HEK293T (cell line): ENCODE measurements at regions not wholly inside any gene's neighbourhood (a gene's known extent, or its start where the extent isn't known, plus 50 kb on each side); places are given as distances from the start of the nearest gene placed in this dataset.

ENCODE experiments used
- BHLHE40 ChIP-seq: fragments of 450-650 bp; IDR thresholded peaks from 2 replicates; pipeline ENCODE4 v1.6.1; 2016; ENCODE audit warnings: mild to moderate bottlenecking, moderate library complexity, borderline replicate concordance
- CTBP1 ChIP-seq: fragments of 450-650 bp; IDR thresholded peaks from 2 replicates; pipeline ENCODE4 v1.6.1; 2016; ENCODE audit warnings: borderline replicate concordance
- ELF4 ChIP-seq: fragments of 450-650 bp; IDR thresholded peaks from 2 replicates; pipeline ENCODE4 v1.6.1; 2017; ENCODE audit warnings: antibody characterized with exemption
- FOXK2 ChIP-seq: fragments of 450-650 bp; IDR thresholded peaks from 2 replicates; pipeline ENCODE4 v1.6.1; 2016; ENCODE audit warnings: mild to moderate bottlenecking
- FOXM1 ChIP-seq: fragments of 450-650 bp; IDR thresholded peaks from 2 replicates; pipeline ENCODE4 v1.6.1; 2017; ENCODE audit warnings: mild to moderate bottlenecking, borderline replicate concordance
- HDGF ChIP-seq: fragments of 450-650 bp; IDR thresholded peaks from 2 replicates; pipeline ENCODE4 v1.6.1; 2017; ENCODE audit warnings: antibody characterized with exemption, borderline replicate concordance
- LEF1 ChIP-seq: fragments of 450-650 bp; IDR thresholded peaks from 2 replicates; pipeline ENCODE4 v1.6.1; 2017; ENCODE audit warnings: mild to moderate bottlenecking, borderline replicate concordance
- SP1 ChIP-seq: fragments of 450-650 bp; IDR thresholded peaks from 2 replicates; pipeline ENCODE4 v1.6.1; 2017
- SUZ12 ChIP-seq: fragments of 450-650 bp; IDR thresholded peaks from 2 replicates; pipeline ENCODE4 v1.6.1; 2016; ENCODE audit warnings: mild to moderate bottlenecking
- TARDBP ChIP-seq: fragments of 450-650 bp; IDR thresholded peaks from 2 replicates; pipeline ENCODE4 v1.6.1; 2016
- ZNF384 ChIP-seq: fragments of 450-650 bp; IDR thresholded peaks from 2 replicates; pipeline ENCODE4 v1.6.1; 2016

GRCh38 chr4:26004290-26004689, 90.3 kb downstream of the SMIM20 start:
- TF ChIP-seq CTBP1 (no peak), LEF1 (no peak), SUZ12 (no peak), TARDBP (no peak), BHLHE40 (no peak), SP1 (no peak), FOXM1 (no peak), ZNF384 (no peak), HDGF (no peak), FOXK2 (no peak), ELF4 (no peak)
